ENCODE measurements at regions not wholly inside any gene's neighbourhood (a gene's known extent, or its start where the extent isn't known, plus 50 kb on each side); places are given as distances from the start of the nearest gene placed in this dataset.
"Not testable (repeated sequence)": the region's sequence is repeated elsewhere in the genome, so short reads cannot be mapped to it uniquely, and the experiment has no call there.

- no peaks in the 10 kb centered on the region for H3K9me3 Mint-ChIP-seq (ENCODE audit: unreplicated experiment)
- POLR2A ChIA-PET: no interaction called here
- BruUV-seq (replicated peaks): no TSS peak
- no peak overlapping the region for H3K27ac Mint-ChIP-seq (ENCODE audit: low read depth, unreplicated experiment)
- intact Hi-C loops (cut with micrococcal nuclease): no loop called here
- no peak overlapping the region for H3K4me3 Mint-ChIP-seq (ENCODE audit: unreplicated experiment)
- no peaks in the 10 kb centered on the region for H3K4me1 Mint-ChIP-seq (ENCODE audit: insufficient read depth, unreplicated experiment)
- TF ChIP-seq, protein P1, sequence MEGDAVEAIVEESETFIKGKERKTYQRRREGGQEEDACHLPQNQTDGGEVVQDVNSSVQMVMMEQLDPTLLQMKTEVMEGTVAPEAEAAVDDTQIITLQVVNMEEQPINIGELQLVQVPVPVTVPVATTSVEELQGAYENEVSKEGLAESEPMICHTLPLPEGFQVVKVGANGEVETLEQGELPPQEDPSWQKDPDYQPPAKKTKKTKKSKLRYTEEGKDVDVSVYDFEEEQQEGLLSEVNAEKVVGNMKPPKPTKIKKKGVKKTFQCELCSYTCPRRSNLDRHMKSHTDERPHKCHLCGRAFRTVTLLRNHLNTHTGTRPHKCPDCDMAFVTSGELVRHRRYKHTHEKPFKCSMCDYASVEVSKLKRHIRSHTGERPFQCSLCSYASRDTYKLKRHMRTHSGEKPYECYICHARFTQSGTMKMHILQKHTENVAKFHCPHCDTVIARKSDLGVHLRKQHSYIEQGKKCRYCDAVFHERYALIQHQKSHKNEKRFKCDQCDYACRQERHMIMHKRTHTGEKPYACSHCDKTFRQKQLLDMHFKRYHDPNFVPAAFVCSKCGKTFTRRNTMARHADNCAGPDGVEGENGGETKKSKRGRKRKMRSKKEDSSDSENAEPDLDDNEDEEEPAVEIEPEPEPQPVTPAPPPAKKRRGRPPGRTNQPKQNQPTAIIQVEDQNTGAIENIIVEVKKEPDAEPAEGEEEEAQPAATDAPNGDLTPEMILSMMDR (IDR thresholded peaks at IDR 0.05; ENCODE audit: unreplicated experiment): no peak
- no peak for DNase-seq (ENCODE audit: unreplicated experiment)
- CTCF ChIA-PET: no interaction called here
- no peaks in the 10 kb centered on the region for H3K27me3 Mint-ChIP-seq (ENCODE audit: insufficient read depth, unreplicated experiment)
- H3K36me3 Mint-ChIP-seq (ENCODE audit: insufficient read depth, unreplicated experiment): no peaks in the 10 kb centered on the region
Observed at GRCh38 chrX:840556-840955, 210.0 kb downstream of the SHOX start.

- H3K27ac Mint-ChIP-seq (ENCODE audit: low read depth, unreplicated experiment); DNase-seq (ENCODE audit: unreplicated experiment); H3K9me3 Mint-ChIP-seq (ENCODE audit: unreplicated experiment); intact Hi-C loops (cut with micrococcal nuclease); H3K27me3 Mint-ChIP-seq (ENCODE audit: insufficient read depth, unreplicated experiment); CTCF ChIA-PET; H3K4me3 Mint-ChIP-seq (ENCODE audit: unreplicated experiment); H3K36me3 Mint-ChIP-seq (ENCODE audit: insufficient read depth, unreplicated experiment); H3K4me1 Mint-ChIP-seq (ENCODE audit: insufficient read depth, unreplicated experiment); POLR2A ChIA-PET; BruUV-seq (replicated peaks): not testable (repeated sequence)
Observed at GRCh38 chrX:838666-839065, 208.1 kb downstream of the SHOX start.

DNA sequence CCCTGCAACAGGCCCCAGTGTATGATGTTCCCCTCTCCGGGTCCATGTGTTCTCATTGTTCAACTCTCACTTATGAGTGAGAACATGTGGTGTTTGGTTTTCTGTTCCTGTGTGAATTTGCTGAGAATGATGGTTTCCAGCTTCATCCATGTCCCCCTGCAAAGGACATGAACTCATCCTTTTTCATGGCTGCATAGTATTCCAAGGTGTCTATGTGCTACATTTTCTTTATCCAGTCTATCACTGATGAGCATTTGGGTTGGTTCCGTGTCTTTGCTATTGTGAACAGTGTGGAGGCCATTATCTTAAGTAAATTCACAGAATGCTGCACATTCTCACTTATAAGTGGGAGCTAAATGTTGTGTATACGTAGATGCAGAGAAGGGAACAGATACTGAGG, 205.3 kb downstream of the SHOX start:
- H3K9me3 Mint-ChIP-seq (ENCODE audit: unreplicated experiment); DNase-seq (ENCODE audit: unreplicated experiment); H3K36me3 Mint-ChIP-seq (ENCODE audit: insufficient read depth, unreplicated experiment); H3K4me3 Mint-ChIP-seq (ENCODE audit: unreplicated experiment); H3K4me1 Mint-ChIP-seq (ENCODE audit: insufficient read depth, unreplicated experiment); POLR2A ChIA-PET; H3K27ac Mint-ChIP-seq (ENCODE audit: low read depth, unreplicated experiment); intact Hi-C loops (cut with micrococcal nuclease); BruUV-seq (replicated peaks); CTCF ChIA-PET; H3K27me3 Mint-ChIP-seq (ENCODE audit: insufficient read depth, unreplicated experiment): not testable (repeated sequence)

DNA sequence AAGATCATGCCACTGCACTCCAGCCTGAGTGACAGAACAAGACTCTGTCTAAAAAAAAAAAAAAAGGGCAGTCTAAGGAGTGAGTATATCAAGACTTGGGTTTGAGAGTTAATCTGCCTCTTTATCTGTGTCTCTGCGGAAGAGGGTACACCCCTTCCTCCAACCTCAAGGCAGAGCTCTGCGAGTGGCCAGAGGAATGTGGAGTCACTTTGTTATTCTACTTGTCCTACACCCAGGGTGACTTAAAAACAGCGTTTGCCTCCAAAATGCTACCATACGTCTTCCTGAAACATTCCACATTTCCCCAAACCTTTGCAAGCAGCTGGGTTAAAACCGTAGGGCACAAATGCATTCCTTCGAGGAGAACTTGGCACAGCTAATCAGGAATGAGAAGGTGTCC, 199.9 kb downstream of the SHOX start:
- Mint-ChIP-seq H3K4me1 (ENCODE audit: insufficient read depth, unreplicated experiment) (peaks cover 5% of the 10 kb centered on the region), H3K36me3 (ENCODE audit: insufficient read depth, unreplicated experiment) (no peaks in the 10 kb centered on the region), H3K9me3 (ENCODE audit: unreplicated experiment) (no peaks in the 10 kb centered on the region), H3K27ac (ENCODE audit: low read depth, unreplicated experiment) (no peak overlapping the region), H3K4me3 (ENCODE audit: unreplicated experiment) (no peak overlapping the region), H3K27me3 (ENCODE audit: insufficient read depth, unreplicated experiment) (no peaks in the 10 kb centered on the region)
- ChIA-PET CTCF (no interaction called here), POLR2A (no interaction called here)
- TF ChIP-seq, protein P1 (IDR thresholded peaks at IDR 0.05; ENCODE audit: unreplicated experiment): no peak
- no peak for DNase-seq (ENCODE audit: unreplicated experiment)
- intact Hi-C loops (cut with micrococcal nuclease): no loop called here
- no TSS peak for BruUV-seq (replicated peaks)

DNA sequence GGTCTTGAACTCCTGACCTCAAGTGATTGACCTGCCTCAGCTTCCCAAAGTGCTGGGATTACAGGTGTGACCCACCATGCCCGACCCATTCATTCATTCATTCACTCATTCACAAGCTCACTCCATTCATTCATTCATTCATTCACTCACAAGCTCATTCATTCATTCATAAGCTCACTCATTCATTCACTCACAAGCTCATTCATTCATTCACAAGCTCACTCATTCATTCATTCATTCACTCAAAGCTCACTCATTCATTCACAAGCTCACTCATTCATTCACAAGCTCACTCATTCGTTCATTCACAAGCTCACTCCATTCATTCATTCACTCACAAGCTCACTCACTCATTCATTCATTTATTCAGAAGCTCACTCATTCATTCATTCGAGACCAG, 198.6 kb downstream of the SHOX start:
- Mint-ChIP-seq H3K36me3 (ENCODE audit: insufficient read depth, unreplicated experiment) (no peaks in the 10 kb centered on the region), H3K27me3 (ENCODE audit: insufficient read depth, unreplicated experiment) (no peaks in the 10 kb centered on the region), H3K27ac (ENCODE audit: low read depth, unreplicated experiment) (peak overlapping the region; percentile 86), H3K4me3 (ENCODE audit: unreplicated experiment) (no peak overlapping the region), H3K9me3 (ENCODE audit: unreplicated experiment) (no peaks in the 10 kb centered on the region), H3K4me1 (ENCODE audit: insufficient read depth, unreplicated experiment) (peaks cover 5% of the 10 kb centered on the region)
- TF ChIP-seq, protein P1 (IDR thresholded peaks at IDR 0.05; ENCODE audit: unreplicated experiment): no peak
- POLR2A ChIA-PET: no interaction called here
- CTCF ChIA-PET: no interaction called here
- intact Hi-C loops (cut with micrococcal nuclease): no loop called here
- no peak for DNase-seq (ENCODE audit: unreplicated experiment)
- BruUV-seq (replicated peaks): no TSS peak
